A673 (cell line): ENCODE measurements at regions not wholly inside any gene's neighbourhood (a gene's known extent, or its start where the extent isn't known, plus 50 kb on each side); places are given as distances from the start of the nearest gene placed in this dataset.

Experiments
- BruUV-seq: library from RNA; stranded (reverse); fragments of 400-500 nt; replicated peaks from 2 replicates; lab custom pipeline; 2021; lab: Mats Ljungman, UMichigan
- CTCF ChIA-PET: fragments of 300-600 bp; sonication (Branson Sonifier 250); formaldehyde crosslinking; loops from one replicate; lab custom pipeline; 2022; ENCODE audit warnings: antibody characterized with exemption; lab: Charles Lee
- POLR2A ChIA-PET: fragments of 300-600 bp; sonication (Branson Sonifier 250); formaldehyde crosslinking; loops from one replicate; lab custom pipeline; 2022; ENCODE audit warnings: antibody characterized with exemption; ENCODE audit not compliant: low non-redundant PET; lab: Charles Lee
- DNase-seq: peaks from one replicate; pipeline ENCODE4 v3.0.0-alpha.2; 2015; ENCODE audit warnings: low spot score
- H3K27ac ChIP-seq: fragments of 200-600 bp; sonication (generic); 2 replicates; pipeline ENCODE4 v1.5.1; 2016; ENCODE audit warnings: mixed run types, low read depth, mild to moderate bottlenecking, mixed read lengths, antibody characterized with exemption, low read length; ENCODE audit not compliant: poor library complexity, severe bottlenecking
- H3K27me3 ChIP-seq: fragments of 200-600 bp; sonication (generic); replicated peaks from 2 replicates; pipeline ENCODE4 v1.6.1; 2017; ENCODE audit warnings: mixed run types, low read depth, mild to moderate bottlenecking, mixed read lengths, antibody characterized with exemption, low read length; ENCODE audit not compliant: insufficient read depth, poor library complexity
- H3K36me3 ChIP-seq: fragments of 200-600 bp; sonication (generic); 2 replicates; pipeline ENCODE4 v1.6.1; 2016; ENCODE audit warnings: mixed run types, mild to moderate bottlenecking, mixed read lengths, antibody characterized with exemption, low read length; ENCODE audit not compliant: insufficient read depth, poor library complexity, severe bottlenecking
- H3K4me1 ChIP-seq: fragments of 200-600 bp; sonication (generic); 2 replicates; pipeline ENCODE4 v1.6.1; 2017; ENCODE audit warnings: mixed run types, mild to moderate bottlenecking, mixed read lengths, antibody characterized with exemption, low read length; ENCODE audit not compliant: insufficient read depth, poor library complexity, severe bottlenecking
- H3K4me3 ChIP-seq: fragments of 200-600 bp; sonication (generic); 2 replicates; pipeline ENCODE4 v1.5.1; 2016; ENCODE audit warnings: low read depth, mixed run types, mild to moderate bottlenecking, mixed read lengths, low read length; ENCODE audit not compliant: poor library complexity, severe bottlenecking
- H3K9me3 ChIP-seq: fragments of 200-600 bp; sonication (generic); 2 replicates; pipeline ENCODE4 v1.6.1; 2016; ENCODE audit warnings: mixed run types, low read depth, mild to moderate bottlenecking, mixed read lengths, antibody characterized with exemption, low read length; ENCODE audit not compliant: poor library complexity, severe bottlenecking
- EZH2 ChIP-seq: fragments of 200-600 bp; sonication (generic); IDR thresholded peaks from 2 replicates; pipeline ENCODE4 v1.6.1; 2017; ENCODE audit warnings: borderline replicate concordance, low read depth, mild to moderate bottlenecking, mixed read lengths, antibody characterized with exemption, low read length; ENCODE audit not compliant: poor library complexity, severe bottlenecking
- intact Hi-C: fragments of 100-400 bp; cut with micrococcal nuclease; formaldehyde crosslinking; loops from one replicate; pipeline ENCODE4 v1.10.0; 2022; ENCODE audit not compliant: unreplicated experiment
- TF ChIP-seq, protein P1 (sequence below): fragments of 300-800, 200-600 bp; sonication (generic); conservative IDR thresholded peaks from 2 replicates; pipeline ENCODE4 v1.5.1; 2017; ENCODE audit warnings: low read depth, mild to moderate bottlenecking, antibody characterized with exemption, low read length, moderate library complexity, mixed read lengths

DNA sequence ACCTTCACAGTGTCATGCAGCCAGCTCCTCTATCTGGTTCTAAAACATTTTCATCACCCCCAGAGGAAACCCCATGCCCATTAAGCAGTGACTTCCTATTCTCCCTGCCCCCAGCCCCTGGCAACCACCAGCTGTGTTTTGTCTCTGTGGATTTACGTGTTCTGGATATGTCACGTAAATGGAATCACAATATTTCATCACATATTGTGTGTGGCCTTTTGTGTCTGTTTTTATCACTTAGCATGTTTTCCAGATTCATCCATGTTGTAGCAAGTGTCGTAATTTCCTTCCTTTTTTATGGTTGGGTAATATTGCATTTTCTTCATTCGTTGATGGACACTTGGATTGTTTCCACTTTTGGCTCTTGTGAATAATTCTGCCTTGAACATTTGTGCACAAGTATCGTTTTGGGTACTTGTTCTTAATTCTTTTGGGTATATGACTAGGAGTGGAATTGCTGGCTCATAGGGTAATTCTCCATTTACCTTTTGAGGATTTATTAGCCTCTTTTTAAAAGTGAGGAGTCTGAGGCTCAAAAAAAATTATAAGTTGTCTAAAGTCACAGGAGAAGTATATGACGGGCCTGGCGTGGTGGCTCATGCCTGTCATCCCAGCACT lies 127.0 kb downstream of the MRPS6 start:
- no peak for TF ChIP-seq EZH2
- TF ChIP-seq, protein P1, sequence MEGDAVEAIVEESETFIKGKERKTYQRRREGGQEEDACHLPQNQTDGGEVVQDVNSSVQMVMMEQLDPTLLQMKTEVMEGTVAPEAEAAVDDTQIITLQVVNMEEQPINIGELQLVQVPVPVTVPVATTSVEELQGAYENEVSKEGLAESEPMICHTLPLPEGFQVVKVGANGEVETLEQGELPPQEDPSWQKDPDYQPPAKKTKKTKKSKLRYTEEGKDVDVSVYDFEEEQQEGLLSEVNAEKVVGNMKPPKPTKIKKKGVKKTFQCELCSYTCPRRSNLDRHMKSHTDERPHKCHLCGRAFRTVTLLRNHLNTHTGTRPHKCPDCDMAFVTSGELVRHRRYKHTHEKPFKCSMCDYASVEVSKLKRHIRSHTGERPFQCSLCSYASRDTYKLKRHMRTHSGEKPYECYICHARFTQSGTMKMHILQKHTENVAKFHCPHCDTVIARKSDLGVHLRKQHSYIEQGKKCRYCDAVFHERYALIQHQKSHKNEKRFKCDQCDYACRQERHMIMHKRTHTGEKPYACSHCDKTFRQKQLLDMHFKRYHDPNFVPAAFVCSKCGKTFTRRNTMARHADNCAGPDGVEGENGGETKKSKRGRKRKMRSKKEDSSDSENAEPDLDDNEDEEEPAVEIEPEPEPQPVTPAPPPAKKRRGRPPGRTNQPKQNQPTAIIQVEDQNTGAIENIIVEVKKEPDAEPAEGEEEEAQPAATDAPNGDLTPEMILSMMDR = no peak
- POLR2A ChIA-PET = interaction anchor here (0.7 kb wide), 1 partner anchor 177 kb away, joined by 11 read pairs; no protein-coding TSS in a partner anchor
- Histone ChIP-seq H3K4me1 (peaks cover 24% of the 10 kb centered on the region), H3K9me3 (no peaks in the 10 kb centered on the region), H3K4me3 (no peak overlapping the region), H3K36me3 (no peaks in the 10 kb centered on the region), H3K27ac (no peak overlapping the region), H3K27me3 (no peaks in the 10 kb centered on the region)
- no TSS peak for BruUV-seq
- no peak for DNase-seq
- CTCF ChIA-PET = interaction anchor here (2.0 kb wide), 1 partner anchor 276 kb away, joined by 12 read pairs; no protein-coding TSS in a partner anchor
- intact Hi-C loops = no loop called here

DNA sequence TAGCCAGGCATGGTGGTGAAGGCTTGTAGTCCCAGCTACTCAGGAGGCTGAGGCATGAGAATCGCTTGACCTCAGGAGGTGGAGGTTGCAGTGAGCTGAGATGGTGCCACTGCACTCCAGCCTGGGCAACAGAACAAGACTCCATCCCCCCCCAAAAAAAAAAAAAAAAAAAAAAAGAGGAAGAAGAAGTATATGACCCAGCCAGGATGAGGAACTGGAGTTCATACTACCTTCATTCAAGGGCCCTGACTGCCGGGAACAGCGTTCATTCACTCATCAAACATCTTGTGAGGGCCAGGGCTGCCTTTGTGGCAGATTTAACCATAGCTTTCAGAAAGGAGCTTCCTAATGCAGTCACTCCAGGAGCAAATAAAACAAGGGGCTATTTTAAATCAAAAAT lies 127.6 kb downstream of the MRPS6 start:
- ChIA-PET CTCF (interaction anchor here (0.6 to 2.0 kb wide), 2 partner anchors 72 to 277 kb away, joined by 3 to 12 read pairs; no protein-coding TSS in a partner anchor), POLR2A (interaction anchor here (0.7 kb wide), 1 partner anchor 177 kb away, joined by 11 read pairs; no protein-coding TSS in a partner anchor)
- Histone ChIP-seq H3K27ac (no peak overlapping the region), H3K36me3 (no peaks in the 10 kb centered on the region), H3K4me3 (no peak overlapping the region), H3K4me1 (peaks cover 29% of the 10 kb centered on the region), H3K27me3 (no peaks in the 10 kb centered on the region), H3K9me3 (no peaks in the 10 kb centered on the region)
- intact Hi-C loops = no loop called here
- DNase-seq = no peak
- no TSS peak for BruUV-seq
- TF ChIP-seq EZH2 = no peak
- TF ChIP-seq, protein P1 = no peak

DNA sequence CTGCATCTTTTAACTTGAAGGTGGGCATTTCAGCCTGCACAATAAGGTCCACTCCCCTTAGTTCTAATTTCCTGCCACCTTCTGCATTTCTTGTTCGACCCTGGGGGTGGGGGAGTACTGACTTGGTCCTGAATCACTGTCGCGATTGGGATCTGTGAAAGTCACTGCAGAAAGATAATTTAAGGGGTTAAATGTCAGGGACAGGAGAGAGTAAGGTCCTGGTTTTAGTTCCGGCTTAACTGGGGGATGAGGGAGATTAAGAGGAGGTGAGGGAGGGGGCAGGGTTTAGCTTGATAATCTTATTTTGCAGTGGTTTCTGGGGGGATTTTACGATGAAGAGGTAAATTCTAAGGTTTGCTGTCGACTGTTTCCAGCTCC lies 128.1 kb downstream of the MRPS6 start:
- BruUV-seq = no TSS peak
- Histone ChIP-seq H3K27ac (no peak overlapping the region), H3K4me1 (peaks cover 34% of the 10 kb centered on the region), H3K27me3 (no peaks in the 10 kb centered on the region), H3K9me3 (no peaks in the 10 kb centered on the region), H3K4me3 (peak overlapping the region; percentile 40), H3K36me3 (no peaks in the 10 kb centered on the region)
- ChIA-PET CTCF (interaction anchor here (0.6 to 2.0 kb wide), 2 partner anchors 72 to 277 kb away, joined by 3 to 12 read pairs; no protein-coding TSS in a partner anchor), POLR2A (no interaction called here)
- intact Hi-C loops = no loop called here
- no peak for TF ChIP-seq EZH2
- TF ChIP-seq, protein P1 = no peak
- DNase-seq = no peak
